ENCODE measurements at regions not wholly inside any gene's neighbourhood (a gene's known extent, or its start where the extent isn't known, plus 50 kb on each side); places are given as distances from the start of the nearest gene placed in this dataset.

DNA sequence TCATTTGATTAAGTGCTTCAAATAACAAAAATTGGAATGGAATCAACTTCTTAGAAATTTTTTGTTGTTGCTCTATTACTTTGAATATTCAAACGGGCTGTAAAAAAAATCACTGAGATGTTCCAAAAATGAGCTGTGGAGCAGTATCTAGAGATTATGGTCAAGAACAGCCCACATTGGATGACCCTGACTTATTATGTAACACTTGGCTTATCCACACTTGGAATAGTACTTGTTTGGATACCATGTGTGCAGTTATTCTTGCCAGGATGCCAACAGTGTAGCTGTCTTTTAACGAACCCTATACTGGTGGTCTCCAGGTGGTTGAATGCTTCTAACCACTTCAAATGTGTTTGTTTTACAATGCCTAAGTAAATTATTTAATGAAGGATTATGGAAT is 64.9 kb upstream of the CAMK2D start:
- ChIA-PET CTCF (interaction anchor here (1.0 to 1.4 kb wide), 2 partner anchors 15 to 279 kb away, joined by 3 to 4 read pairs; no protein-coding TSS in a partner anchor), POLR2A (no interaction called here)
- no peak for DNase-seq (ENCODE audit: low read depth, low spot score)
- TF ChIP-seq, protein P1, sequence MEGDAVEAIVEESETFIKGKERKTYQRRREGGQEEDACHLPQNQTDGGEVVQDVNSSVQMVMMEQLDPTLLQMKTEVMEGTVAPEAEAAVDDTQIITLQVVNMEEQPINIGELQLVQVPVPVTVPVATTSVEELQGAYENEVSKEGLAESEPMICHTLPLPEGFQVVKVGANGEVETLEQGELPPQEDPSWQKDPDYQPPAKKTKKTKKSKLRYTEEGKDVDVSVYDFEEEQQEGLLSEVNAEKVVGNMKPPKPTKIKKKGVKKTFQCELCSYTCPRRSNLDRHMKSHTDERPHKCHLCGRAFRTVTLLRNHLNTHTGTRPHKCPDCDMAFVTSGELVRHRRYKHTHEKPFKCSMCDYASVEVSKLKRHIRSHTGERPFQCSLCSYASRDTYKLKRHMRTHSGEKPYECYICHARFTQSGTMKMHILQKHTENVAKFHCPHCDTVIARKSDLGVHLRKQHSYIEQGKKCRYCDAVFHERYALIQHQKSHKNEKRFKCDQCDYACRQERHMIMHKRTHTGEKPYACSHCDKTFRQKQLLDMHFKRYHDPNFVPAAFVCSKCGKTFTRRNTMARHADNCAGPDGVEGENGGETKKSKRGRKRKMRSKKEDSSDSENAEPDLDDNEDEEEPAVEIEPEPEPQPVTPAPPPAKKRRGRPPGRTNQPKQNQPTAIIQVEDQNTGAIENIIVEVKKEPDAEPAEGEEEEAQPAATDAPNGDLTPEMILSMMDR (IDR thresholded peaks at IDR 0.05; ENCODE audit: low read depth, low read length) = no peak
- Histone ChIP-seq H3K9me3 (ENCODE audit: control insufficient read depth, insufficient read depth, low read length) (no peaks in the 10 kb centered on the region), H3K4me3 (ENCODE audit: low read depth, low read length) (no peak overlapping the region), H3K27me3 (ENCODE audit: control insufficient read depth, insufficient read depth, low read length) (no peaks in the 10 kb centered on the region), H3K27ac (ENCODE audit: low read depth, low read length) (no peak overlapping the region)

DNA sequence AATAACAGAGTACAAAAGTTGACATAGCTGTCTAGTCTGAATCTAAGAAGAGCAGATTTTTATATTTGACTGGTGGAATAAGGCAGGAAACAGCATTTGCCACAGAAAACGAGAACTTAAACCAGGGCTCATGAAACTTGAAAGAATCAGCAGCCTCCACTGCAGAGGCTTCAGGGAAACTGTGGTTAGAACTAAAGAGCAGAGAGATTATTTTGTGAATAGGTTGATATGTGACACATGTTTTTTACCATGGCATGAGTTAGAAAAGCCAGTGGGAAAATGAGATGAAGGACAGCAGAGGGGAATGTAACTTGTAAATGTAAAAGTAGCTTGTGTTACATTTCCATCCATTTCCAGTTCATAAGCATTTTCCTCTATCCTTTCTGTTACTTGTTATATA is 63.7 kb upstream of the CAMK2D start:
- H3K27me3 ChIP-seq (ENCODE audit: control insufficient read depth, insufficient read depth, low read length) = no peaks in the 10 kb centered on the region
- TF ChIP-seq, protein P1 (IDR thresholded peaks at IDR 0.05; ENCODE audit: low read depth, low read length) = no peak
- ChIA-PET POLR2A (no interaction called here), CTCF (interaction anchor here (0.9 kb wide), 1 partner anchor 553 kb away, joined by 3 read pairs; no protein-coding TSS in a partner anchor)
- no peak overlapping the region for H3K27ac ChIP-seq (ENCODE audit: low read depth, low read length)
- no peaks in the 10 kb centered on the region for H3K9me3 ChIP-seq (ENCODE audit: control insufficient read depth, insufficient read depth, low read length)
- DNase-seq (ENCODE audit: low read depth, low spot score) = no peak
- no peak overlapping the region for H3K4me3 ChIP-seq (ENCODE audit: low read depth, low read length)

DNA sequence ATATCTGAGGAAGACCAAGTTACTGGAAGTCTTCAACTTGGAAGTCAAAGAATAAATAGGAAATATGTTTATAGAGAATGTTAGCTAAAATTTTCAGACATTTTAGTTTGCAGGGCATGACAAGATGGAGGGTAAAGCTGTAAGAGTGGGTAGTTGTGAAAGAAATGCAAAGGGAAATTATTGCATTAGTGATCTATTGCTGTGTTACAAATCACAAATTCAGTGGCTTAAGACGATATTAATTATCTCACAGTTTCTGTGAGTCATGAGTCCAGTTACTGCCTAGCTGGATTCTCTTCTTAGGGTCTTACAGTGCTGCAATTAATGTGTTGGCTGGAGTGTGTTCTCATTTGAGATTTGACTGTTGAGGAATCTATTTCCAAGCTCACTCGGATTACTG is 62.9 kb upstream of the CAMK2D start:
- Histone ChIP-seq H3K4me3 (ENCODE audit: low read depth, low read length) (no peak overlapping the region), H3K27me3 (ENCODE audit: control insufficient read depth, insufficient read depth, low read length) (no peaks in the 10 kb centered on the region), H3K27ac (ENCODE audit: low read depth, low read length) (no peak overlapping the region), H3K9me3 (ENCODE audit: control insufficient read depth, insufficient read depth, low read length) (no peaks in the 10 kb centered on the region)
- DNase-seq (ENCODE audit: low read depth, low spot score) = no peak
- ChIA-PET POLR2A (no interaction called here), CTCF (no interaction called here)
- TF ChIP-seq, protein P1 (IDR thresholded peaks at IDR 0.05; ENCODE audit: low read depth, low read length) = no peak

DNA sequence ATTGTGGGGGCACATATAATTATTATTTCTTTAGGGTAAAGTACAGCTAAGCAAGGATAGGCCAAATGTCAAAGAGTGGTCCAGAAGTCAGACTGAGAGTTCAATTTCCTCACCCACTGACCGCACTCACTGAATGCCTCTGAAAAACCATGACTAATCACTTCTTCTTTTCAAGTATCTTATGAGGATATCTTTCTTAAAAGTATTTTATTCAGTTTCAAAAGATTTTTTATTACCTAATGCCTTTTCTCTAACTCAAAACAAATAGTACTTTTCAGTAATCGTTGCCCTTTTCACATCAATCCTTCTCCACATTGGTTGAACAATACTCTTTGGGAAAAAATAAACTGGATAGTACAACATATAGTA is 61.7 kb upstream of the CAMK2D start:
- no peaks in the 10 kb centered on the region for H3K9me3 ChIP-seq (ENCODE audit: control insufficient read depth, insufficient read depth, low read length)
- POLR2A ChIA-PET = interaction anchor here (0.6 kb wide), 1 partner anchor 62 kb away, joined by 3 read pairs; no protein-coding TSS in a partner anchor
- TF ChIP-seq, protein P1 (IDR thresholded peaks at IDR 0.05; ENCODE audit: low read depth, low read length) = no peak
- CTCF ChIA-PET = no interaction called here
- no peak overlapping the region for H3K4me3 ChIP-seq (ENCODE audit: low read depth, low read length)
- H3K27ac ChIP-seq (ENCODE audit: low read depth, low read length) = no peak overlapping the region
- no peaks in the 10 kb centered on the region for H3K27me3 ChIP-seq (ENCODE audit: control insufficient read depth, insufficient read depth, low read length)
- no peak for DNase-seq (ENCODE audit: low read depth, low spot score)

DNA sequence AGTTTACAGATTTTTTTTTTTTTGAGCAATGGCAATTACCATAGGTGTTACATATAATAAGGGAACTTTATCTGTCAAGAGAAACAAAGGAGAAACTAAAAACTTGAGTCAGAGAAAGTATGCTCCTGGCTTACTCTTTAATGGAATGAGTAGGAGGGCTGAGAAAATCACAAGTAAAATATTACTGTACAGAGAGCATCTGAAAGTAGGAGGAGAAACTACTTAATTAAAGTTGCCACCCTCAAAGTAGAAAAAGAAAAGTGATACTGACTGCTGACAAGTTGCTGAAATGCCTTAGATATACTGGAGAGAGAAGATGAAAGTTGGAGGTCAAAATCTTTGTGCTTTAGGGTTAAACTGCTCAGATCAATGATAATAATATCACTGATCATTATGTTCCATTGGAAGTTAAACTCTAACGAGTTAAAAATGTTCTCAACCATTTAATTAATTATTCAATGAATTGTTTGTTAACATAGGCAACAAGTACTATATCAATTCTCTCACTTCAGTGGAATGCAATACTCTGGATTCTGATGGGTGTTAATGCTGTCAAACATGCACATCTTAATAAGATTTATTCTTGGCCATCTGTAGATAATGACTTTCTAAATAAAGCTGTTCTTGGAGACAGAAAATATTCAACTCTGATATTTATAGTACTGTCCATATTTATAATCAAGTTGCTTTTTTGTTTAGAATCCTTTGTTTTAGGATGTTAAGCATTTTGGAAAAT is 61.2 kb upstream of the CAMK2D start:
- H3K4me3 ChIP-seq (ENCODE audit: low read depth, low read length) = no peak overlapping the region
- TF ChIP-seq, protein P1 (IDR thresholded peaks at IDR 0.05; ENCODE audit: low read depth, low read length) = no peak
- no peaks in the 10 kb centered on the region for H3K27me3 ChIP-seq (ENCODE audit: control insufficient read depth, insufficient read depth, low read length)
- no peak overlapping the region for H3K27ac ChIP-seq (ENCODE audit: low read depth, low read length)
- no peak for DNase-seq (ENCODE audit: low read depth, low spot score)
- POLR2A ChIA-PET = interaction anchor here (0.6 kb wide), 1 partner anchor 62 kb away, joined by 3 read pairs; no protein-coding TSS in a partner anchor
- no peaks in the 10 kb centered on the region for H3K9me3 ChIP-seq (ENCODE audit: control insufficient read depth, insufficient read depth, low read length)
- CTCF ChIA-PET = interaction anchor here (0.7 kb wide), 2 partner anchors 15 to 384 kb away, joined by 3 read pairs; no protein-coding TSS in a partner anchor

All from AG04450 (cell line).